ENCODE measurements at regions not wholly inside any gene's neighbourhood (a gene's known extent, or its start where the extent isn't known, plus 50 kb on each side); places are given as distances from the start of the nearest gene placed in this dataset.

DNA sequence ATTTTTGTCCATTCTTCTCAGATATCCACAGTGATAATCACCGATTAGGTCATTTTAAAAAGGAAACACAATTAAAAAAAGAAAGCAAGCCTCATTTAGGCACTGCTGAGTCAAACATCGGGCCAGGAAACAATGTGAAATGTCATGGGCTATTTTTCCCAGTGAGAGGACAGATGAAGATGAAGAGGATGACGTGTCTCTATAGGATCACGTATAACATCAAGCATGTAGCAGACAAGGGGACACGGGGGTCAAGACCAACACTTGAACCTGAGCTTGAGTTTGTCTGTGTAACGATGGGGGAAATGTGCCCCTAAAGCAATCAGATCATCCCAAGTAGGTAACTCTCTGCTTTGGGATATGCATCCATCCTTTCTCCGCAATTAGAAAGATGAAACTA is 553.2 kb downstream of the CD83 start:
- H3K4me3 ChIP-seq (ENCODE audit: low read depth in 1 of 2, low read length in 2 of 2) = no peak overlapping the region
- no peak overlapping the region for H3K9ac ChIP-seq (ENCODE audit: low read depth in 1 of 2, low read length in 2 of 2)
- no peaks in the 10 kb centered on the region for H3K4me1 ChIP-seq (ENCODE audit: control insufficient read depth in 1 of 2, insufficient read depth in 2 of 2, low read length in 2 of 2)
- H3K27me3 ChIP-seq (ENCODE audit: control insufficient read depth in 1 of 2, insufficient read depth in 2 of 2, low read length in 2 of 2) = no peaks in the 10 kb centered on the region
- no peaks in the 10 kb centered on the region for H3K36me3 ChIP-seq (ENCODE audit: control insufficient read depth in 1 of 2, insufficient read depth in 2 of 2, low read length in 2 of 2)
- no peaks in the 10 kb centered on the region for H3K9me3 ChIP-seq (ENCODE audit: control insufficient read depth in 1 of 2, low read length in 2 of 2)
- no peak overlapping the region for H3K27ac ChIP-seq (ENCODE audit: low read depth, low read length)

DNA sequence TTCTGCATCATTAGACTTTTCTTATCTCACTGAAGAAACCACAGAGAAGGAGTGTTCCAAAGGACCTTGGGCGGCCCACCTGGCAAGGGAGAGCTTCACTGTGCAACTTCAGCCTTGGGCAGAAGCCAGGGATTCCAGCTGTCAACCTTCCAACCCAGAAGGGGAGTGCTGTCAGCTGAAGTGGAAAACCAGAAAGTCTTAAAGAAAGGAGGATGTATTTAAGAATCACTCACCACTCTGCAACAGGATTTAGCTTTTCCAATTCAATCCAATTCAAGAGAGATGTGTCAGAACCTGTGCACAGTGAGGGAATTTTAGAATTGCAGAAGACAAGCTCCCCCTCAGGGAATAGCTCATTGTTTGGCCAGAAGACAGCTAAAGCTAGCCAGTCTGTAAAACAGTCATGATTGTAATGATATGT is 553.7 kb downstream of the CD83 start:
- Histone ChIP-seq H3K27ac (ENCODE audit: low read depth, low read length) (no peak overlapping the region), H3K4me3 (ENCODE audit: low read depth in 1 of 2, low read length in 2 of 2) (no peak overlapping the region), H3K9ac (ENCODE audit: low read depth in 1 of 2, low read length in 2 of 2) (no peak overlapping the region), H3K36me3 (ENCODE audit: control insufficient read depth in 1 of 2, insufficient read depth in 2 of 2, low read length in 2 of 2) (no peaks in the 10 kb centered on the region), H3K27me3 (ENCODE audit: control insufficient read depth in 1 of 2, insufficient read depth in 2 of 2, low read length in 2 of 2) (no peaks in the 10 kb centered on the region), H3K4me1 (ENCODE audit: control insufficient read depth in 1 of 2, insufficient read depth in 2 of 2, low read length in 2 of 2) (no peaks in the 10 kb centered on the region), H3K9me3 (ENCODE audit: control insufficient read depth in 1 of 2, low read length in 2 of 2) (no peaks in the 10 kb centered on the region)

DNA sequence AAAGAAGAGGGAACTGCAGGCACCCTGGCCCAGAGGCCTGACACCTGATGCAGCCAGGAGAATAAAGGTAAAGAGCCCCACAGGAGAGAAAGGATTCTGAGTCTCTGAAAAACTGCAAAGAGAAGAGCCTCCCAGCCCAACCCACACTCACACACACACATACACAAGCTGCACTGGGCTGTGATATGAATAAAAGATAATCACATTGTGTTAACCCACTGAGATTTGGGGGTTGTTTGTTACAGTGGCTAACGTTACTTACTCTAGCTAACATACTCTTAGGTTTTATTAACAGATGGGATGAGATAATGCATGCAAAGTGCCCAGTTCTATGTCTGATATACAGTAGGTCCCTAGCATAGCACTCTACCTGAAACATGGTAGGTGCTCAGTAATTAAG is 554.4 kb downstream of the CD83 start:
- H3K4me3 ChIP-seq (ENCODE audit: low read depth in 1 of 2, low read length in 2 of 2) = no peak overlapping the region
- no peaks in the 10 kb centered on the region for H3K9me3 ChIP-seq (ENCODE audit: control insufficient read depth in 1 of 2, low read length in 2 of 2)
- H3K27ac ChIP-seq (ENCODE audit: low read depth, low read length) = no peak overlapping the region
- H3K27me3 ChIP-seq (ENCODE audit: control insufficient read depth in 1 of 2, insufficient read depth in 2 of 2, low read length in 2 of 2) = no peaks in the 10 kb centered on the region
- no peak overlapping the region for H3K9ac ChIP-seq (ENCODE audit: low read depth in 1 of 2, low read length in 2 of 2)
- H3K4me1 ChIP-seq (ENCODE audit: control insufficient read depth in 1 of 2, insufficient read depth in 2 of 2, low read length in 2 of 2) = no peaks in the 10 kb centered on the region
- H3K36me3 ChIP-seq (ENCODE audit: control insufficient read depth in 1 of 2, insufficient read depth in 2 of 2, low read length in 2 of 2) = no peaks in the 10 kb centered on the region

DNA sequence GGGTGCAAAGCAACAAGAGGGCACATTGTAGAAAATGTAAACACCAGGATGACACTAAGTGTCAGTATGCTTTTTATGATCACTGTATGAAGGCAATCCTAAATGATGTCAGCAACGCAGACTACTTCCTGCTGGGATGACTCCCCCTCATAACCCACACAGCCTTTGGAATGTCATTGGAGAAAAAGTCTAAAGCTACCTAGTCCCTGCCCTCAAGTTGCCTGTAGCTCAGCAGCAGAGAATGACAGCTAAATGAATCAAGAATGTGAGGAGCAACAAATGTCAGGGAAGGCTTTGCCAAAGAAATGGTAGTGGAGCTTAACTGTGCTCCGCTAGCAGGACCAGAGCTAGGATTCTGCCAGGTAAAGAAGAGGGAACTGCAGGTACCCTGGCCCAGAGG is 555.6 kb downstream of the CD83 start:
- H3K9ac ChIP-seq (ENCODE audit: low read depth in 1 of 2, low read length in 2 of 2) = no peak overlapping the region
- no peaks in the 10 kb centered on the region for H3K4me1 ChIP-seq (ENCODE audit: control insufficient read depth in 1 of 2, insufficient read depth in 2 of 2, low read length in 2 of 2)
- H3K9me3 ChIP-seq (ENCODE audit: control insufficient read depth in 1 of 2, low read length in 2 of 2) = no peaks in the 10 kb centered on the region
- no peak overlapping the region for H3K27ac ChIP-seq (ENCODE audit: low read depth, low read length)
- no peaks in the 10 kb centered on the region for H3K27me3 ChIP-seq (ENCODE audit: control insufficient read depth in 1 of 2, insufficient read depth in 2 of 2, low read length in 2 of 2)
- no peak overlapping the region for H3K4me3 ChIP-seq (ENCODE audit: low read depth in 1 of 2, low read length in 2 of 2)
- no peaks in the 10 kb centered on the region for H3K36me3 ChIP-seq (ENCODE audit: control insufficient read depth in 1 of 2, insufficient read depth in 2 of 2, low read length in 2 of 2)

DNA sequence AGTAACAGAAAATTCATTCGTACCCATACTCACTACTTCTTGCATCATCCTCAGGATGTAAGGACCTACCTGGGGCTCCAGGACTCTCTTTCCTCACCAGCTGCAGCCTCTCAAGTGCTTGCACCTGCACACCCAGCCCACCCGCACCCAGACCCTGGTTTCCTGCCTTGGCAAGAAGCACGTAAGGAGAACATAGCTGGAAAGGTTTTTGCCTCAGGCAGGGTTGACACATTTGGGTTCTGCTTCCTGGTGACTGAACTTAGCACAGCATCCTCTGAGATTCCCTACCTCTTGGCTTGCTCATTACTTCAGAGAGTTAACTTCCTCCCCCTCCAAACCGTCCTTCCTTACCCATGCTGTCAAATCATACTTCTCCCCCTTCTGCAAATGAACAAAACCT is 556.9 kb downstream of the CD83 start:
- Histone ChIP-seq H3K4me3 (ENCODE audit: low read depth in 1 of 2, low read length in 2 of 2) (no peak overlapping the region), H3K9me3 (ENCODE audit: control insufficient read depth in 1 of 2, low read length in 2 of 2) (no peaks in the 10 kb centered on the region), H3K9ac (ENCODE audit: low read depth in 1 of 2, low read length in 2 of 2) (no peak overlapping the region), H3K36me3 (ENCODE audit: control insufficient read depth in 1 of 2, insufficient read depth in 2 of 2, low read length in 2 of 2) (no peaks in the 10 kb centered on the region), H3K27ac (ENCODE audit: low read depth, low read length) (no peak overlapping the region), H3K27me3 (ENCODE audit: control insufficient read depth in 1 of 2, insufficient read depth in 2 of 2, low read length in 2 of 2) (no peaks in the 10 kb centered on the region), H3K4me1 (ENCODE audit: control insufficient read depth in 1 of 2, insufficient read depth in 2 of 2, low read length in 2 of 2) (no peaks in the 10 kb centered on the region)

DNA sequence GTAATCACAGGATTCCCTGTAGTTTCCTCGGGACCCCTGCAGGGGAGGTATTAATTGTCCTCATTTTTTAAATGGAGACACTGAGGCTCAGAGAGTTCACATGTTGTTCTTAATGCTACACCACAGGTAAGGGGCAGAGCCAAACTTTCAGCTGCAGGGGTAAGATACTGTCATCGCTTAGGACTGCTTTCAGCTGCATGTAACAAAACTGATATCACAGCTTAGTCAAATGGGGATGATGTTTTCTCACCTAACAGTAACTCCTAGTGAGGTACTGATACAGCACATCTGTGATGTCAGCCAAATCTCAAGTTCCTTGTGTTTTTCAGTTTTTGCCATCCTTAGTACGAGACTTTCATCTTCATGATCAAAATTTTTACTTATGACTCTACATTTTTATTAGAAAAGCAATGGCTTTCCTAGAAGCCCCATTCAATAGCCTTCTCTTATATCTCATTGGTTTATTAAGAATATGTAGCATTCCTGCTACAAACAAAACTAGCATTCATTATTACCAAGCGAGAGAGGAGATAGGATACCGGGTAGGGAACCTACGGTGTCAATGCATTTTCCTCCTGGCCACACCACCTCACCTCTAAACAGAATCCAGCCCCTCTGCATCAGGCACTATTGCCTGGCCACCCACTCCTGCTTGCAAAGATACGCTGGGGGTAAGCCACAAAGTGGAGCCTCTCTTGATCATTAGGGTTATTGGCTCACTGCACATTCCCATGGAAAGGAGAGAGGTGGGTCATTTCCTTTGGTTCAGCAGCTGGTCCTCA is 557.5 kb downstream of the CD83 start:
- Histone ChIP-seq H3K36me3 (ENCODE audit: control insufficient read depth in 1 of 2, insufficient read depth in 2 of 2, low read length in 2 of 2) (no peaks in the 10 kb centered on the region), H3K27ac (ENCODE audit: low read depth, low read length) (no peak overlapping the region), H3K9ac (ENCODE audit: low read depth in 1 of 2, low read length in 2 of 2) (no peak overlapping the region), H3K4me1 (ENCODE audit: control insufficient read depth in 1 of 2, insufficient read depth in 2 of 2, low read length in 2 of 2) (no peaks in the 10 kb centered on the region), H3K4me3 (ENCODE audit: low read depth in 1 of 2, low read length in 2 of 2) (no peak overlapping the region), H3K9me3 (ENCODE audit: control insufficient read depth in 1 of 2, low read length in 2 of 2) (no peaks in the 10 kb centered on the region), H3K27me3 (ENCODE audit: control insufficient read depth in 1 of 2, insufficient read depth in 2 of 2, low read length in 2 of 2) (no peaks in the 10 kb centered on the region)

DNA sequence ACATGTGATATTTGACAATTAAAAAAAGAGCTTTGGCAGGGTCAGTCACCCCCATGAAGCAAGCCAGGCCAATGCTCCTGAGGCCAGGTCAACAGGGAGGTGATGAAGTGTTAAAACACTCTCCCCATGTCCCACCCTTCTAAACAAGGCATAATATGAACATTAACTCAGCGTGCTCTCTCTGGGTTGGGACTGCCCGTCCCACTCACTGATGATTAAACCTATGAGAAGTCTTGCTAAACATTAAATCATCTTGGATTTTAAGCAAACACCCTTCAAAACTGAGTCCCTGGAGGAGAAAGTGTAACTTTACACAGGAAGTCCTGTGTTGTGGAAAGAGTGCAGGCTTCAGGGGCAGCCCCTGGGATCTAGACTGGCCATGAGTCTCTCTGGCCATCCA is 558.5 kb downstream of the CD83 start:
- no peaks in the 10 kb centered on the region for H3K27me3 ChIP-seq (ENCODE audit: control insufficient read depth in 1 of 2, insufficient read depth in 2 of 2, low read length in 2 of 2)
- H3K4me3 ChIP-seq (ENCODE audit: low read depth in 1 of 2, low read length in 2 of 2) = no peak overlapping the region
- H3K27ac ChIP-seq (ENCODE audit: low read depth, low read length) = no peak overlapping the region
- no peaks in the 10 kb centered on the region for H3K36me3 ChIP-seq (ENCODE audit: control insufficient read depth in 1 of 2, insufficient read depth in 2 of 2, low read length in 2 of 2)
- H3K4me1 ChIP-seq (ENCODE audit: control insufficient read depth in 1 of 2, insufficient read depth in 2 of 2, low read length in 2 of 2) = no peaks in the 10 kb centered on the region
- H3K9me3 ChIP-seq (ENCODE audit: control insufficient read depth in 1 of 2, low read length in 2 of 2) = no peaks in the 10 kb centered on the region
- H3K9ac ChIP-seq (ENCODE audit: low read depth in 1 of 2, low read length in 2 of 2) = no peak overlapping the region

DNA sequence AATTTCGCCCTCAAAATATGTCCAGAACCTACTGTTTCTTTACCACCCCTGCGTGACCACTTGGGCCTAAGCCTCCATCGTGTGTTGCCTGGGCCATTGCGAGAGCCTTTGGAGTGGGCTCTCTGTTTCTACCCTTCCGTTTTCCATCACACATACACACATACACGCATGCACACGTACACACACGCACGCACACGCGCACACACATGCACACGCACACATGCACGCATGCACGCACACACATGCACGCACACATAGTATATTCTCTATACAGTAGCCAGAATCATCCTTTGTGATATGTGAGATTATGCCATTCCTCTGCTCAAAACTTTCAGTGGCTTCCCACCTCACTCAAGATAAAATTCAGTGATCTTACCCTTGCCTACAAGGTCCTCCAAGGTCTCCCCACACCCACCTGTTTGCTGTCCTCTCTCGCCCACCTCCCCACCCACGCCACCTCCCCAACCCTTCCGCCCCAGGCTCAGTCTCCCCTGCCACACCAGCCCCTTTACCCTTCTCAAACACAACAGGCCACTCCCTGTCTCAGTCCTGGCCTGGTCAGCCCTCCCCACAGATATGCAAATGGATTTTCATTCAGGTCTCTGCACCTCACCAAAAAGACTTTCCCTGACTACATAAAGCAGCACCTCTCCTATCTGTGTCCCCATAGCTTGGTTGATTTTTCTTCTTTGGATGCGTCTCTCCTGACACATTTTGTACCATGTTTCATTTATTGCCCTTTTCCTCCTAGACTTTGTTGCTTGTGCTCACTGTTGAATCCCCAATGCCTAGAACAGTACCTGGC is 559.6 kb downstream of the CD83 start:
- Histone ChIP-seq H3K36me3 (ENCODE audit: control insufficient read depth in 1 of 2, insufficient read depth in 2 of 2, low read length in 2 of 2) (no peaks in the 10 kb centered on the region), H3K27ac (ENCODE audit: low read depth, low read length) (no peak overlapping the region), H3K4me1 (ENCODE audit: control insufficient read depth in 1 of 2, insufficient read depth in 2 of 2, low read length in 2 of 2) (no peaks in the 10 kb centered on the region), H3K27me3 (ENCODE audit: control insufficient read depth in 1 of 2, insufficient read depth in 2 of 2, low read length in 2 of 2) (no peaks in the 10 kb centered on the region), H3K4me3 (ENCODE audit: low read depth in 1 of 2, low read length in 2 of 2) (no peak overlapping the region), H3K9ac (ENCODE audit: low read depth in 1 of 2, low read length in 2 of 2) (no peak overlapping the region), H3K9me3 (ENCODE audit: control insufficient read depth in 1 of 2, low read length in 2 of 2) (no peaks in the 10 kb centered on the region)

DNA sequence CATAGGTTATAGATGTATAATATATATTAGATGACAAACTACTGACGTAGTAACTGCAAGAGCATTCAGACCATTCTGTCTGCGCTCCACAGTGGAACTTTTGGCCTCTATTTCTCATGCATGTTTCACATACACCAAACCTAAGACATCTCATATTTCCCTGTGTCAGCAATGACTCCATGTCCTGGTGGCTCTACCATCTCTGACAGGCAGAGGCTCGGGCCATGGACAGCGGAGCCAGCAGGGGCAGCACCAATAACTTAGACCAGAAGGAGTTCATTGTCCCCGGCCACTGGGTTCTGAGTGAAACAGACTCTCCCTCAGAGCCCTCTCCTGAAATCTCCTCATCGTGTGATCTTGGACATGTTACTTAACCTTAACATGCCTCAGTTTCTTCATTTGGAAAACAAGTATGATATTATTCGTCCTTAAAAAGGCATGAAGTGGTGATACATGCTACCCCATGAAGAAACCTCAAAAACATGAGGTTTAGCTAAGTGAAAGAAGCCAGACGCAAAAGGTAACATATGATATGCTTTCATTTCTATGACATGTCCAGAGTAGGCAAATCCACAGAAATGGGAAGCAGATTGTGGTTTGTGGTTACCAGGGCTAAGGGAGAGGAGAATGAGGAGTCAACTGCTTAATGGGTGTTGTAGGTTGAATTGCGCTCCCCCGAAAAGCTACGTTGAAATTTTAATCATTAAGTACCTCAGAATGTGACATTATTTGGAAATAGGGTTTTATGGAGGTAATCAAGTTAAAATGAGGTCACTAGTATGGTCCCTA is 564.0 kb upstream of the JARID2 start:
- H3K27ac ChIP-seq (ENCODE audit: low read depth, low read length) = no peak overlapping the region
- no peaks in the 10 kb centered on the region for H3K27me3 ChIP-seq (ENCODE audit: control insufficient read depth in 1 of 2, insufficient read depth in 2 of 2, low read length in 2 of 2)
- no peaks in the 10 kb centered on the region for H3K9me3 ChIP-seq (ENCODE audit: control insufficient read depth in 1 of 2, low read length in 2 of 2)
- no peak overlapping the region for H3K9ac ChIP-seq (ENCODE audit: low read depth in 1 of 2, low read length in 2 of 2)
- no peaks in the 10 kb centered on the region for H3K36me3 ChIP-seq (ENCODE audit: control insufficient read depth in 1 of 2, insufficient read depth in 2 of 2, low read length in 2 of 2)
- peaks cover 0 to 6% of the 10 kb centered on the region in 2 donors for H3K4me1 ChIP-seq (ENCODE audit: control insufficient read depth in 1 of 2, insufficient read depth in 2 of 2, low read length in 2 of 2)
- H3K4me3 ChIP-seq (ENCODE audit: low read depth in 1 of 2, low read length in 2 of 2) = no peak overlapping the region

DNA sequence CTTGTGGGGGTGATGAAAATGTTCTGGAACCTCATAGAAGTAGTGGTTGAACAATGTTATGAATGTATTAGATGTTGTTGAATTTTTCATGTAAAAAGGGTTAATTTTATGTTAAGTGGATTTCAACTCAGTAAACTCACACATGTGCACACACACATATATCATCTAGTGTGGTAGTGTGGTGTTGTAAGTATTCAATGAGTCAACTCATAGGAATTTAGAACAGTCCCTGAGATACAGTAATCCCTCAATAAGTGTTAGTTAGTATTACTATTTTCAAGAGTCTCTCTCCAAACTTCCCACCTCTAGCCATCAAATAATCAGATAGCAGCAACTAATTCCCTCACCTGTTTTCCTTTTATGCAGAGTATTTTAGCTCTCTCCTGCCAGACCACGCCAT is 563.1 kb upstream of the JARID2 start:
- Histone ChIP-seq H3K4me1 (ENCODE audit: control insufficient read depth in 1 of 2, insufficient read depth in 2 of 2, low read length in 2 of 2) (peaks cover 0 to 6% of the 10 kb centered on the region in 2 donors), H3K36me3 (ENCODE audit: control insufficient read depth in 1 of 2, insufficient read depth in 2 of 2, low read length in 2 of 2) (no peaks in the 10 kb centered on the region), H3K27me3 (ENCODE audit: control insufficient read depth in 1 of 2, insufficient read depth in 2 of 2, low read length in 2 of 2) (no peaks in the 10 kb centered on the region), H3K27ac (ENCODE audit: low read depth, low read length) (no peak overlapping the region), H3K4me3 (ENCODE audit: low read depth in 1 of 2, low read length in 2 of 2) (no peak overlapping the region), H3K9ac (ENCODE audit: low read depth in 1 of 2, low read length in 2 of 2) (no peak overlapping the region), H3K9me3 (ENCODE audit: control insufficient read depth in 1 of 2, low read length in 2 of 2) (no peaks in the 10 kb centered on the region)
